ENCODE measurements at regions not wholly inside any gene's neighbourhood (a gene's known extent, or its start where the extent isn't known, plus 50 kb on each side); places are given as distances from the start of the nearest gene placed in this dataset.

GRCh38 chr10:62554632-62555199 lies 180.5 kb downstream of the ZNF365 start:
- DNase-seq, result peak; percentile 3

- DNase-seq, result no peak
These were observed 185.5 kb downstream of the ZNF365 start for GRCh38 chr10:62559481-62560200.

- no peak for DNase-seq
These were observed 186.1 kb downstream of the ZNF365 start for GRCh38 chr10:62560201-62560819.

- no peak for DNase-seq
These were observed 187.0 kb downstream of the ZNF365 start for GRCh38 chr10:62561151-62561550.

GRCh38 chr10:62562101-62562500 lies 187.9 kb downstream of the ZNF365 start:
- no peak for DNase-seq

- DNase-seq, result no peak
These were observed 188.6 kb downstream of the ZNF365 start for GRCh38 chr10:62562795-62563194.

GRCh38 chr10:62573929-62574328 lies 199.8 kb downstream of the ZNF365 start:
- no peak for DNase-seq

GRCh38 chr10:62577076-62577475 lies 202.9 kb downstream of the ZNF365 start:
- DNase-seq, result no peak

- no peak for DNase-seq
These were observed 203.6 kb downstream of the ZNF365 start for GRCh38 chr10:62577666-62578291.

- no peak for DNase-seq
These were observed 204.1 kb downstream of the ZNF365 start for GRCh38 chr10:62578301-62578700.

- DNase-seq, result no peak
These were observed 204.7 kb downstream of the ZNF365 start for GRCh38 chr10:62578916-62579315.

GRCh38 chr10:62580396-62580795 lies 206.2 kb downstream of the ZNF365 start:
- no peak for DNase-seq

- no peak for DNase-seq
These were observed 207.2 kb downstream of the ZNF365 start for GRCh38 chr10:62581351-62581750.

GRCh38 chr10:62582101-62582705 lies 208.0 kb downstream of the ZNF365 start:
- DNase-seq, result no peak

GRCh38 chr10:62582804-62583208 lies 208.6 kb downstream of the ZNF365 start:
- DNase-seq, result no peak

- no peak for DNase-seq
These were observed 209.9 kb downstream of the ZNF365 start for GRCh38 chr10:62583876-62584615.

- no peak for DNase-seq
These were observed 210.6 kb downstream of the ZNF365 start for GRCh38 chr10:62584731-62585130.

- DNase-seq, result no peak
These were observed 211.1 kb downstream of the ZNF365 start for GRCh38 chr10:62585211-62585775.

- DNase-seq, result no peak
These were observed 212.8 kb downstream of the ZNF365 start for GRCh38 chr10:62587011-62587410.

GRCh38 chr10:62588116-62588515 lies 213.9 kb downstream of the ZNF365 start:
- no peak for DNase-seq

- no peak for DNase-seq
These were observed 214.8 kb upstream of the ADO start for GRCh38 chr10:62589689-62590088.

GRCh38 chr10:62590306-62590705 lies 214.2 kb upstream of the ADO start:
- DNase-seq, result no peak

Measured in NCI-H1105 (cell line).